Smooth muscle cell (in vitro differentiated cells): ENCODE measurements at regions not wholly inside any gene's neighbourhood (a gene's known extent, or its start where the extent isn't known, plus 50 kb on each side); places are given as distances from the start of the nearest gene placed in this dataset.

Experiments
- DNase-seq: peaks from one replicate; lab custom pipeline; 2025; ENCODE audit not compliant: unreplicated experiment; lab: John Stamatoyannopoulos, UW
- H2AFZ ChIP-seq: fragments of 200-600 bp; sonication (generic); 2 replicates; pipeline ENCODE4 v1.6.0; 2016; ENCODE audit warnings: antibody characterized with exemption, low read depth, mild to moderate bottlenecking
- H3F3A ChIP-seq: fragments of 200-600 bp; sonication (generic); 2 replicates; pipeline ENCODE4 v1.6.0; 2017; ENCODE audit warnings: antibody characterized with exemption, low read depth
- H3K27ac ChIP-seq: fragments of 200-600 bp; sonication (generic); 2 replicates; pipeline ENCODE4 v1.5.1; 2016; ENCODE audit warnings: low read depth, mild to moderate bottlenecking
- H3K27me3 ChIP-seq: fragments of 200-600 bp; sonication (generic); 2 replicates; pipeline ENCODE4 v1.6.1; 2016; ENCODE audit warnings: low read depth, mild to moderate bottlenecking
- H3K36me3 ChIP-seq: fragments of 200-600 bp; sonication (generic); 2 replicates; pipeline ENCODE4 v1.5.1; 2016; ENCODE audit warnings: low read depth
- H3K4me1 ChIP-seq: fragments of 200-600 bp; sonication (generic); 2 replicates; pipeline ENCODE4 v1.5.1; 2016; ENCODE audit warnings: low read depth
- H3K4me2 ChIP-seq: fragments of 200-600 bp; sonication (generic); 2 replicates; pipeline ENCODE4 v1.6.0; 2016; ENCODE audit warnings: mild to moderate bottlenecking
- H3K4me3 ChIP-seq: fragments of 200-600 bp; sonication (generic); 2 replicates; pipeline ENCODE4 v1.5.1; 2016; ENCODE audit warnings: mild to moderate bottlenecking
- H3K79me2 ChIP-seq: fragments of 200-600 bp; sonication (generic); 2 replicates; pipeline ENCODE4 v1.6.0; 2016; ENCODE audit warnings: low read depth, mild to moderate bottlenecking
- H3K9ac ChIP-seq: fragments of 200-600 bp; sonication (generic); 2 replicates; pipeline ENCODE4 v1.6.0; 2016; ENCODE audit warnings: low read depth
- H3K9me3 ChIP-seq: fragments of 200-600 bp; sonication (generic); replicated peaks from 2 replicates; pipeline ENCODE4 v1.5.1; 2016; ENCODE audit warnings: low read depth
- H4K20me1 ChIP-seq: fragments of 200-600 bp; sonication (generic); 2 replicates; pipeline ENCODE4 v1.6.0; 2016; ENCODE audit warnings: low read depth
- CTCF ChIP-seq: fragments of 200-600 bp; sonication (generic); IDR thresholded peaks from 2 replicates; pipeline ENCODE4 v1.5.1; 2017; ENCODE audit warnings: borderline replicate concordance, mild to moderate bottlenecking, antibody characterized with exemption; ENCODE audit not compliant: insufficient read depth, poor library complexity, severe bottlenecking
- WGBS: methylation state at CpG from one replicate; pipeline ENCODE4 v1.1.7; 2016; ENCODE audit warnings: low lambda C conversion rate; 5-methylcytosine and 5-hydroxymethylcytosine counted together

GRCh38 chr2:217186152-217186551, 326.3 kb upstream of the TNP1 start:
- H3K9ac ChIP-seq: no peak overlapping the region
- no peaks in the 10 kb centered on the region for H3K9me3 ChIP-seq
- no peaks in the 10 kb centered on the region for H3K4me1 ChIP-seq

GRCh38 chr2:217185265-217185995, 325.6 kb upstream of the TNP1 start:
- no peaks in the 10 kb centered on the region for H3K9me3 ChIP-seq
- 85% methylated on average over 7 of the region's 7 CpGs for WGBS
- TF ChIP-seq CTCF: no peak
- no peaks in the 10 kb centered on the region for H3K27me3 ChIP-seq
- no peak overlapping the region for H3K27ac ChIP-seq
- no peaks in the 10 kb centered on the region for H3K4me1 ChIP-seq
- DNase-seq: no peak
- no peaks in the 10 kb centered on the region for H3K79me2 ChIP-seq
- no peaks in the 10 kb centered on the region for H3K36me3 ChIP-seq
- no peaks in the 10 kb centered on the region for H3F3A ChIP-seq
- H3K4me2 ChIP-seq: no peak overlapping the region
- H4K20me1 ChIP-seq: no peaks in the 10 kb centered on the region
- no peak overlapping the region for H2AFZ ChIP-seq
- H3K9ac ChIP-seq: no peak overlapping the region
- no peak overlapping the region for H3K4me3 ChIP-seq

More at GRCh38 chr2:217186152-217186551, 326.3 kb upstream of the TNP1 start:
- Histone ChIP-seq H3K27me3 (no peaks in the 10 kb centered on the region), H3K36me3 (no peaks in the 10 kb centered on the region), H3K4me2 (no peak overlapping the region), H3K4me3 (no peak overlapping the region), H3K79me2 (no peaks in the 10 kb centered on the region), H3F3A (no peaks in the 10 kb centered on the region), H3K27ac (no peak overlapping the region), H4K20me1 (no peaks in the 10 kb centered on the region), H2AFZ (no peak overlapping the region)
- 95% methylated on average over 6 of the region's 6 CpGs for WGBS
- no peak for DNase-seq
- TF ChIP-seq CTCF: no peak

GRCh38 chr2:217184242-217184641, 324.4 kb upstream of the TNP1 start:
- WGBS: 80% methylated on average over 2 of the region's 2 CpGs
- Histone ChIP-seq H3F3A (no peaks in the 10 kb centered on the region), H3K4me1 (no peaks in the 10 kb centered on the region), H2AFZ (no peak overlapping the region), H3K4me2 (no peak overlapping the region), H3K27ac (no peak overlapping the region), H3K4me3 (no peak overlapping the region), H3K27me3 (no peaks in the 10 kb centered on the region), H3K9ac (no peak overlapping the region), H4K20me1 (no peaks in the 10 kb centered on the region), H3K9me3 (no peaks in the 10 kb centered on the region), H3K36me3 (no peaks in the 10 kb centered on the region), H3K79me2 (no peaks in the 10 kb centered on the region)
- DNase-seq: no peak
- no peak for TF ChIP-seq CTCF

GRCh38 chr2:217183471-217183870, 323.6 kb upstream of the TNP1 start:
- Histone ChIP-seq H3K4me1 (no peaks in the 10 kb centered on the region), H3K4me2 (no peak overlapping the region), H3K9me3 (no peaks in the 10 kb centered on the region), H3K9ac (no peak overlapping the region), H3K79me2 (no peaks in the 10 kb centered on the region), H3K27ac (no peak overlapping the region), H4K20me1 (no peaks in the 10 kb centered on the region), H3K36me3 (no peaks in the 10 kb centered on the region), H3K27me3 (no peaks in the 10 kb centered on the region), H2AFZ (no peak overlapping the region), H3K4me3 (no peak overlapping the region), H3F3A (no peaks in the 10 kb centered on the region)
- 92% methylated on average over 1 of the region's 1 CpG for WGBS
- no peak for TF ChIP-seq CTCF
- DNase-seq: no peak
